ENCODE measurements at regions not wholly inside any gene's neighbourhood (a gene's known extent, or its start where the extent isn't known, plus 50 kb on each side); places are given as distances from the start of the nearest gene placed in this dataset.
A peak's percentile ranks its signal among the peaks of the same experiment; 100 is the strongest.
"Not testable (repeated sequence)": the region's sequence is repeated elsewhere in the genome, so short reads cannot be mapped to it uniquely, and the experiment has no call there.

- no peak for DNase-seq
Observed at GRCh38 chrX:110962451-110962850, 133.5 kb upstream of the PAK3 start.

- no peak for DNase-seq
Observed at GRCh38 chrX:110955706-110956105, 140.3 kb upstream of the PAK3 start.

GRCh38 chrX:110954428-110955100, 141.4 kb upstream of the PAK3 start:
- DNase-seq, result no peak

GRCh38 chrX:110951472-110952269, 144.3 kb upstream of the PAK3 start:
- no peak for DNase-seq

GRCh38 chrX:110944751-110945675, 149.4 kb upstream of the CHRDL1 start:
- DNase-seq, result no peak

- no peak for DNase-seq
Observed at GRCh38 chrX:110944311-110944750, 148.7 kb upstream of the CHRDL1 start.

- DNase-seq, result no peak
Observed at GRCh38 chrX:110941906-110942305, 146.3 kb upstream of the CHRDL1 start.

GRCh38 chrX:110938977-110939732, 143.5 kb upstream of the CHRDL1 start:
- DNase-seq, result no peak

- no peak for DNase-seq
Observed at GRCh38 chrX:110924871-110925270, 129.3 kb upstream of the CHRDL1 start.

- DNase-seq, result no peak
Observed at GRCh38 chrX:110920991-110921390, 125.4 kb upstream of the CHRDL1 start.

- DNase-seq, result no peak
Observed at GRCh38 chrX:110915570-110915969, 120.0 kb upstream of the CHRDL1 start.

GRCh38 chrX:110915111-110915510, 119.5 kb upstream of the CHRDL1 start:
- DNase-seq, result no peak

- no peak for DNase-seq
Observed at GRCh38 chrX:110914281-110914680, 118.7 kb upstream of the CHRDL1 start.

- not testable (repeated sequence) for DNase-seq
Observed at GRCh38 chrX:110904747-110905146, 109.1 kb upstream of the CHRDL1 start.

GRCh38 chrX:110881971-110882370, 86.4 kb upstream of the CHRDL1 start:
- DNase-seq, result no peak

GRCh38 chrX:110877326-110877725, 81.7 kb upstream of the CHRDL1 start:
- no peak for DNase-seq

- no peak for DNase-seq
Observed at GRCh38 chrX:110871839-110872238, 76.2 kb upstream of the CHRDL1 start.

GRCh38 chrX:110866421-110866820, 70.8 kb upstream of the CHRDL1 start:
- no peak for DNase-seq

- no peak for DNase-seq
Observed at GRCh38 chrX:110863883-110864282, 68.3 kb upstream of the CHRDL1 start.

GRCh38 chrX:110858565-110858964, 62.9 kb upstream of the CHRDL1 start:
- DNase-seq, result no peak

GRCh38 chrX:110853610-110854009, 58.0 kb upstream of the CHRDL1 start:
- DNase-seq, result peak; percentile 1

GRCh38 chrX:110852180-110852579, 56.6 kb upstream of the CHRDL1 start:
- peak; percentile 11 for DNase-seq

GRCh38 chrX:110851780-110852179, 56.2 kb upstream of the CHRDL1 start:
- DNase-seq, result no peak
